IMR-90 (cell line): ENCODE measurements at regions not wholly inside any gene's neighbourhood (a gene's known extent, or its start where the extent isn't known, plus 50 kb on each side); places are given as distances from the start of the nearest gene placed in this dataset.

Experiments
- BHLHE40 ChIP-seq: fragments of 150-350 bp; IDR thresholded peaks from 2 replicates; pipeline ENCODE4 v1.6.1; 2016; ENCODE audit warnings: mild to moderate bottlenecking, low read depth, low read length
- FOS ChIP-seq: fragments of 150-350 bp; IDR thresholded peaks from 2 replicates; pipeline ENCODE4 v1.6.1; 2016; ENCODE audit warnings: low read depth, low read length
- MAZ ChIP-seq: IDR thresholded peaks from 2 replicates; pipeline ENCODE4 v1.6.1; 2012; ENCODE audit warnings: low read depth, mild to moderate bottlenecking, low read length, improper control_type of control experiment, moderate library complexity, borderline replicate concordance
- POLR2A ChIP-seq: IDR thresholded peaks from 2 replicates; pipeline ENCODE4 v1.6.1; 2012; ENCODE audit warnings: mild to moderate bottlenecking, low read depth, low read length
- RFX5 ChIP-seq: IDR thresholded peaks from 2 replicates; pipeline ENCODE4 v1.8.0; 2012; ENCODE audit warnings: low read depth, mild to moderate bottlenecking, low read length, moderate library complexity
- TF ChIP-seq, protein P1 (sequence below): conservative IDR thresholded peaks from 2 replicates; pipeline ENCODE4 v1.5.1; 2012; ENCODE audit warnings: mild to moderate bottlenecking, low read depth, low read length, improper control_type of control experiment
- TF ChIP-seq, protein P2 (sequence below): fragments of 150-350 bp; IDR thresholded peaks from 2 replicates; pipeline ENCODE4 v1.6.1; 2016; ENCODE audit warnings: low read depth, mild to moderate bottlenecking, low read length, moderate library complexity, borderline replicate concordance

DNA sequence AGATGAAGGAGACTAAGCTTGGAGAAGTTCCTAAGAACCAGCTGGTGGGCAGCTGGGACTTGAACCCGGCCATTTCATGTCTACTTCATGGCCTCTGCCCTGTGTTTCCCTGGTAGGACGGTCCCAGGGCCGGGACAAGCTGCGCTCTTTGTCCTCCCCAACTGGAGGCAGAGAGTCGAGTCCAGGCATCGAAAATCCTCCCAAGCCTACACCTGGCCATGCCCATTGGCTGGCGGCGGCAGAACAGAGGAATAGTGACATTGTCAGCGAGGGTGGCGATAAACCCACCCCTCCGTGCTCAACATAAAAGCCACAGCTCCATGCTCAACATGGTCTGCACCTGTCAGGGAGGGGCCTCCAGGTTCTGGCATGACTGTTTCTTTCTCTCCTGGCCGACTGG, 77.7 kb downstream of the RBFOX3 start:
- TF ChIP-seq, protein P1, sequence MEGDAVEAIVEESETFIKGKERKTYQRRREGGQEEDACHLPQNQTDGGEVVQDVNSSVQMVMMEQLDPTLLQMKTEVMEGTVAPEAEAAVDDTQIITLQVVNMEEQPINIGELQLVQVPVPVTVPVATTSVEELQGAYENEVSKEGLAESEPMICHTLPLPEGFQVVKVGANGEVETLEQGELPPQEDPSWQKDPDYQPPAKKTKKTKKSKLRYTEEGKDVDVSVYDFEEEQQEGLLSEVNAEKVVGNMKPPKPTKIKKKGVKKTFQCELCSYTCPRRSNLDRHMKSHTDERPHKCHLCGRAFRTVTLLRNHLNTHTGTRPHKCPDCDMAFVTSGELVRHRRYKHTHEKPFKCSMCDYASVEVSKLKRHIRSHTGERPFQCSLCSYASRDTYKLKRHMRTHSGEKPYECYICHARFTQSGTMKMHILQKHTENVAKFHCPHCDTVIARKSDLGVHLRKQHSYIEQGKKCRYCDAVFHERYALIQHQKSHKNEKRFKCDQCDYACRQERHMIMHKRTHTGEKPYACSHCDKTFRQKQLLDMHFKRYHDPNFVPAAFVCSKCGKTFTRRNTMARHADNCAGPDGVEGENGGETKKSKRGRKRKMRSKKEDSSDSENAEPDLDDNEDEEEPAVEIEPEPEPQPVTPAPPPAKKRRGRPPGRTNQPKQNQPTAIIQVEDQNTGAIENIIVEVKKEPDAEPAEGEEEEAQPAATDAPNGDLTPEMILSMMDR, result no peak
- no peak for TF ChIP-seq POLR2A
- TF ChIP-seq RFX5, result no peak
- TF ChIP-seq BHLHE40, result no peak
- no peak for TF ChIP-seq FOS
- TF ChIP-seq, protein P2, sequence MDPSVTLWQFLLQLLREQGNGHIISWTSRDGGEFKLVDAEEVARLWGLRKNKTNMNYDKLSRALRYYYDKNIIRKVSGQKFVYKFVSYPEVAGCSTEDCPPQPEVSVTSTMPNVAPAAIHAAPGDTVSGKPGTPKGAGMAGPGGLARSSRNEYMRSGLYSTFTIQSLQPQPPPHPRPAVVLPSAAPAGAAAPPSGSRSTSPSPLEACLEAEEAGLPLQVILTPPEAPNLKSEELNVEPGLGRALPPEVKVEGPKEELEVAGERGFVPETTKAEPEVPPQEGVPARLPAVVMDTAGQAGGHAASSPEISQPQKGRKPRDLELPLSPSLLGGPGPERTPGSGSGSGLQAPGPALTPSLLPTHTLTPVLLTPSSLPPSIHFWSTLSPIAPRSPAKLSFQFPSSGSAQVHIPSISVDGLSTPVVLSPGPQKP, result no peak
- TF ChIP-seq MAZ, result no peak
